ENCODE measurements at regions not wholly inside any gene's neighbourhood (a gene's known extent, or its start where the extent isn't known, plus 50 kb on each side); places are given as distances from the start of the nearest gene placed in this dataset.

- H3K4me3 ChIP-seq (ENCODE audit: low read depth, low read length): no peak overlapping the region
- no peak for DNase-seq (ENCODE audit: low read depth)
- TF ChIP-seq, protein P1, sequence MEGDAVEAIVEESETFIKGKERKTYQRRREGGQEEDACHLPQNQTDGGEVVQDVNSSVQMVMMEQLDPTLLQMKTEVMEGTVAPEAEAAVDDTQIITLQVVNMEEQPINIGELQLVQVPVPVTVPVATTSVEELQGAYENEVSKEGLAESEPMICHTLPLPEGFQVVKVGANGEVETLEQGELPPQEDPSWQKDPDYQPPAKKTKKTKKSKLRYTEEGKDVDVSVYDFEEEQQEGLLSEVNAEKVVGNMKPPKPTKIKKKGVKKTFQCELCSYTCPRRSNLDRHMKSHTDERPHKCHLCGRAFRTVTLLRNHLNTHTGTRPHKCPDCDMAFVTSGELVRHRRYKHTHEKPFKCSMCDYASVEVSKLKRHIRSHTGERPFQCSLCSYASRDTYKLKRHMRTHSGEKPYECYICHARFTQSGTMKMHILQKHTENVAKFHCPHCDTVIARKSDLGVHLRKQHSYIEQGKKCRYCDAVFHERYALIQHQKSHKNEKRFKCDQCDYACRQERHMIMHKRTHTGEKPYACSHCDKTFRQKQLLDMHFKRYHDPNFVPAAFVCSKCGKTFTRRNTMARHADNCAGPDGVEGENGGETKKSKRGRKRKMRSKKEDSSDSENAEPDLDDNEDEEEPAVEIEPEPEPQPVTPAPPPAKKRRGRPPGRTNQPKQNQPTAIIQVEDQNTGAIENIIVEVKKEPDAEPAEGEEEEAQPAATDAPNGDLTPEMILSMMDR (IDR thresholded peaks at IDR 0.05; ENCODE audit: control insufficient read depth, extremely low read depth, insufficient read depth): no peak
Observed at GRCh38 chr16:86455640-86456039, 54.7 kb upstream of the FOXF1 start.

DNA sequence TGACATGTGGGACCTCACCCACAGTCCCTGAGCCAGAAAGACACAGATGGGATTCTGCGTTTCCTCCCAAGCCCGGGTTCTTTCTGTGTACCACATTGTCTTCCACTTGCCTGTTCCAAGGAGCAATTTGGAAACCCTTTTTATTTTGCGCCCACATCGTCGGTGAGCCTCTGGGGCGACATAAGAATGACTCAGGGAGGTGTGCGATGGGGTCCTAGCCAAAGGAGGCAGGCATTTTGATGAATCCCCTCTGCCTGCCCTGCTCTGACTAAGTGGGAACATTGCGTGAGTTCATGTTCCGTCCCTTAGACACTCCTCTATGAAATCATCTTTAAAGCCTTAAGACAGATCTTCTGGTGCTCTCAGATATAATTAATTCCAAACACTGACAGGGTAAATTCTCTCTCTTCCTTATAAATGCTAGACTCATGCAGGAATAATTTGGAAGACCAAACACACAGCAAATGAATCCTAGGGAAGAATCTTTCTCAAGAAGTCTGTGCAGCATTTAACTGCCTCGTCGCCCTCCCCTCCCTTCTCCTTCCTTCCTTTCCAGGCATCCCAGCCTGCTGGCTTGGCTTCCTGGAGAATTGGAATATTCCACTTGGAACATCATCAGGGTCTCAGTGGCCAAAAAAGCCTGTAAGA is 52.7 kb upstream of the FOXF1 start:
- no peak for DNase-seq (ENCODE audit: low read depth)
- H3K4me3 ChIP-seq (ENCODE audit: low read depth, low read length): no peak overlapping the region

GRCh38 chr16:86458149-86458777 is 52.1 kb upstream of the FOXF1 start:
- no peak overlapping the region for H3K4me3 ChIP-seq (ENCODE audit: low read depth, low read length)
- DNase-seq (ENCODE audit: low read depth): no peak
- TF ChIP-seq, protein P1 (IDR thresholded peaks at IDR 0.05; ENCODE audit: control insufficient read depth, extremely low read depth, insufficient read depth): no peak

More for the DNA sequence above, 52.7 kb upstream of the FOXF1 start:
- TF ChIP-seq, protein P1 (IDR thresholded peaks at IDR 0.05; ENCODE audit: control insufficient read depth, extremely low read depth, insufficient read depth): no peak

GRCh38 chr16:86459266-86459665 is 51.1 kb upstream of the FOXF1 start:
- H3K4me3 ChIP-seq (ENCODE audit: low read depth, low read length): no peak overlapping the region
- no peak for DNase-seq (ENCODE audit: low read depth)
- TF ChIP-seq, protein P1 (IDR thresholded peaks at IDR 0.05; ENCODE audit: control insufficient read depth, extremely low read depth, insufficient read depth): no peak
